Erythroblast (primary cell): ENCODE measurements at regions not wholly inside any gene's neighbourhood (a gene's known extent, or its start where the extent isn't known, plus 50 kb on each side); places are given as distances from the start of the nearest gene placed in this dataset.

Experiments
- GATA1 ChIP-seq: IDR thresholded peaks from 2 replicates; pipeline ENCODE4 v1.6.1; 2011; ENCODE audit warnings: low read depth, mild to moderate bottlenecking, control low read depth, low read length, moderate library complexity
- POLR2A ChIP-seq: IDR thresholded peaks from 2 replicates; pipeline ENCODE4 v1.6.1; 2011; ENCODE audit warnings: mild to moderate bottlenecking, low read length

DNA sequence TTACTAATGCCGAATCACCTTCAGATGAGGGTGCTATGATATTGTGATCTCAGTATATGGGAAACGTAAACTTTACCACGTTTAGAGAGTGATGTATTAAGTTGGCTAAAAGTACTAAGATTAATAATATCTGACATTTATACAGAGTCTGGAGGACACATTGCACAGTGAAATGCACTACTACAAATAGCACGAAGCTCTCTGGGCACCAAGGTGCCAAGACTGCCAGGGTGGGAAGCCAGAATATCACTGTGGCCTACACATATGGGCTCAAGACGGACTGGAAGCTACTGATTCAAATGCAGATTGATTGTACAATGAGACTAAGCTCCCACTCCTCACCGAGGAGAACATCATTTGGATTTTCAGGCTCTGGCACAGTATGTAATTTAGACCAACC, 113.3 kb upstream of the LIPC start:
- no peak for TF ChIP-seq POLR2A
- no peak for TF ChIP-seq GATA1
